ACHN (cell line): ENCODE measurements at regions not wholly inside any gene's neighbourhood (a gene's known extent, or its start where the extent isn't known, plus 50 kb on each side); places are given as distances from the start of the nearest gene placed in this dataset.
"Not testable (repeated sequence)": the region's sequence is repeated elsewhere in the genome, so short reads cannot be mapped to it uniquely, and the experiment has no call there.

Source experiments
- DNase-seq: peaks from one replicate; pipeline ENCODE4 v3.0.0-alpha.2; 2015
- in situ Hi-C: cut with HindIII; loops from 2 replicates; pipeline ENCODE4 v1.10.0; 2017; ENCODE audit warnings: low sequenced_read_pairs, low pct_ligation_motif_present, low pct_unique_long_range_greater_than_20kb

GRCh38 chr5:122585371-122585770 lies 189.5 kb upstream of the SNX2 start:
- in situ Hi-C loops: no loop called here
- no peak for DNase-seq

DNA sequence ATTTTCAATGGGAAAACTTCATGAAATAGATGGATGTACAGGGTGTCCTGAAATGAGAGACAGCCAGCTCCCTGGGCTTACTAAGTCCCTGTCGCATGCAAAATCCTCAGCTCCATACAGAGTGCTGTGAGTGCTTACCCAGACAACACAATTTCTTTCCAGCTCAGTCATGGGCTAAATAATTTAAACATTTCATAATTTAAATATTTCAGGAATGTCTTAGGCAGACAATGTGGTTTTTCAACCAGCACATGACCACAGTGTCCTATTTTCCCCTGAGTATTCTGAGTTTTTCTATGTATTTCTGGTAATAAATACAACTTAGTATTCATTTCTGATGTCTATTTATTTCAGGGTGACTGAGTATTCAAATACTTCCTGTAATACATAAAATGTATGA lies 188.5 kb upstream of the SNX2 start:
- DNase-seq: no peak
- in situ Hi-C loops: no loop called here

DNA sequence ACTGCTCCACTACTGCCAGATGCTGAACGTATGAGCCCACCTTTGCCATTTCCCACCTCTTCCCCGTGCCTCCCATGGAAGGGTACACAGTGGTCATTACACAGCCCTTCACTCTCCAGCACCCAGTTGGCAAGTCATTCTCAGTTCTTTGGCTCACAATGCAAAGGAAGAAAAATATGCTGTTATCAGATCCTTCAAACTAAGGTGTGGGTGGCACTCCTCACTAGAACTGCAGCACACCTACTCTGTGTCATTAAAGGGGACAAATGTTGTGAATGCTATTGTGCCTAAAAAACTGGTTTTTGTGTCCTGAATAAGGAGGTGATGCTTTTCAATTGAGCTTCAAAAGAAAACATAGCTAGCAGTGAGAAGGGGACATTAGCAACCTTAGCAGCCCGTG lies 183.1 kb upstream of the SNX2 start:
- in situ Hi-C loops: no loop called here
- DNase-seq: no peak

- no peak for DNase-seq
- in situ Hi-C loops: no loop called here
Observed at GRCh38 chr5:122599000-122599399, 175.9 kb upstream of the SNX2 start.

- in situ Hi-C loops: no loop called here
- no peak for DNase-seq
Observed at GRCh38 chr5:122600924-122601323, 174.0 kb upstream of the SNX2 start.

- in situ Hi-C loops: no loop called here
- no peak for DNase-seq
Observed at GRCh38 chr5:122602700-122603099, 172.2 kb upstream of the SNX2 start.

GRCh38 chr5:122605236-122605635 lies 169.6 kb upstream of the SNX2 start:
- in situ Hi-C loops: no loop called here
- DNase-seq: no peak

DNA sequence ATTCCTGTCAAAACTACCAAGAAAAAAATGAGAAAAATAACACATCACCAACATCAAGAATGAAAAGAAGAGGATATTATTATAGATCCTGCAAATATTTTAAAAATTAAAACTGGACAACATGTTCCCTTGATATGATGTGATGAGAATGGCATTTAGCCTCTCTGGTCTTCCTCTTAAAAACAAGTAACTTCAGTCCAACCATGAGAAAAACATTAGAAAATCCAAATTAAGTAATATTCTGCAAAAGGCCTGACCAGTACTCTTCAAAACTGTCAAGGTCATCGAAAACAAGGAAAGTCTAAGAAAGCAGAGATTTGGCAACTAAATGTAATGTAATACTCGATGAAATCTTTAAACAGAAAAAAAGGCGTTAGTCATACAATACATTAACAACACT lies 167.1 kb upstream of the SNX2 start:
- in situ Hi-C loops: no loop called here
- no peak for DNase-seq

GRCh38 chr5:122608222-122608621 lies 166.7 kb upstream of the SNX2 start:
- peak; percentile 4 for DNase-seq
- in situ Hi-C loops: no loop called here

DNA sequence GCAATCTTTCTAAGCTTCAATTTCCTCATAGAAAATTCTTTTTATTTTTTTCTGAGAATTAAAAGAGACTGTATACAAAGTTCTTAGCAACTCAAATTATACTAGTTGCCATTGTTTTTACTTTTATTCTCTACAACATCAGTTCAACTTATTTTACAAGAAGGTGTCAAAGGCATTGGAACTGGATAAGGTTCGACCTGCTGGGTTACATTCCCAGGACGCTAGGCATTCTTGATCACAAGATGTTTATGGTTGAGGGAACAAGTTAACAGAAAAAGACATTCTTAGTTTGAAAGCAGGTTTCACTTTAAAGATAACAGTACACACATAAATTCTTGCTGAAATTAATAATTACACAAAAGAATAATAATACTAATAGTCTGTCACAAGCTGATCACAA lies 163.5 kb upstream of the SNX2 start:
- in situ Hi-C loops: no loop called here
- no peak for DNase-seq

DNA sequence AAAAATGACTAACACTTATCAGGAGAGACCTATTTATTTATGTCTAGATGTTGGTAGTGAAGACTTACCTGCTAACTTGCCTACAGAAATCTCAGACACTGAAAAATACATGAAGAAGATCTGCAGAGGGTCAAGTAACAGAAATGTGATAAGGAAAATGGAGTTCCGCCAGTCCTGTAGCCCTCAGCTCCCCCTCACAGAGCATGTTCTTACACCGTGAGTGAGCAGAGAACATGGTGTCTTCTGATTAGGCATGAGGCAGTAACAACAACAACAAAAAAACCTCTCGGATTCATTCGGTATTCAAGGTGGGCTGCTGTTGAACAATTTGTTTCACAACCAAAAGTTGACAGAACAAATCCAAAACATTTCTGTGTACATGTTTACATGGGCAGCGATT lies 162.0 kb upstream of the SNX2 start:
- no peak for DNase-seq
- in situ Hi-C loops: no loop called here

DNA sequence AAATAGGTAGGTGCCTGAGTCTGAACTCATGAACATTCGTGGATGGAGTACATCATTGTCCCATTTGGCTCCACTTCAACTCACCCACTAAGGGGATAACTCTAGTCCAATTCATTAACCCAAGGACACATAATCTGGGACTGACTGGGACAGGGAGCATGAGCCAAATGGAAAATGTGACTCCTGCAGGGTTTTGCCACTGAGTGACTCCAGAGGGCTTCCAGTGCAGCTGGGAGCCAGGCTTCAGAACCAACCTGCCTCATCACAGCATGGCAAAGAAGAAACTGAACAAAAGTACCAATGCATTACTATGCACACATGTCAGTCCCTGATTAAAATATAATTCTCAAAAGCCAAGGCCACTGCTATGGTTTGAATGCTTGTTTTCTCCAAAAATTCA lies 159.7 kb upstream of the SNX2 start:
- no peak for DNase-seq
- in situ Hi-C loops: no loop called here

DNA sequence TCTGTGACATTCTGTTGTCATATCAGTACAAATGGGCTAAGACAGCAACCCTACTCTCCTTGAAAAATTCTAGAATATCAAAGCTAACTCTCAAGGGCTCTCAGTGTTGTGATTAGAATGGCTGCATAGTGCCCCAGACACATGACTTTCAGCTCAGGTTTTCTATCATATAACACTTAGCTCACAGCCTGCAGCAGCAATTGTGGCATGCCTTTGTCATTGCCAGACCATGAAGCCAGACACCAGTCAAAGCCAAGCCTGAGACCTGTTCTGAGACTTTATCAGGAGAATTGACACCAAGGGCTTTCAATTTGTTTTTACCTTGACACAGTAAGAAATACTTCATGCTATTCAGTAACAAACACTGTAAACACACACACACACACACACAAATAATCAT lies 159.0 kb upstream of the SNX2 start:
- no peak for DNase-seq
- in situ Hi-C loops: no loop called here

- DNase-seq, in situ Hi-C loops: not testable (repeated sequence)
Observed at GRCh38 chr5:122618046-122618445, 156.8 kb upstream of the SNX2 start.

GRCh38 chr5:122620768-122621167 lies 154.1 kb upstream of the SNX2 start:
- in situ Hi-C loops, DNase-seq: not testable (repeated sequence)

- in situ Hi-C loops, DNase-seq: not testable (repeated sequence)
Observed at GRCh38 chr5:122628714-122629113, 146.2 kb upstream of the SNX2 start.

- in situ Hi-C loops: no loop called here
- no peak for DNase-seq
Observed at GRCh38 chr5:122629121-122629677, 145.7 kb upstream of the SNX2 start.

GRCh38 chr5:122638581-122638980 lies 136.3 kb upstream of the SNX2 start:
- in situ Hi-C loops: no loop called here
- DNase-seq: no peak

GRCh38 chr5:122639033-122639432 lies 135.8 kb upstream of the SNX2 start:
- in situ Hi-C loops: no loop called here
- no peak for DNase-seq

GRCh38 chr5:122639864-122640263 lies 135.0 kb upstream of the SNX2 start:
- in situ Hi-C loops: no loop called here
- DNase-seq: no peak

- no peak for DNase-seq
Observed at GRCh38 chr5:122649080-122649479, 125.8 kb upstream of the SNX2 start.

More at GRCh38 chr5:122649080-122649479, 125.8 kb upstream of the SNX2 start:
- in situ Hi-C loops: no loop called here
